PFSK-1 (cell line): ENCODE measurements at regions not wholly inside any gene's neighbourhood (a gene's known extent, or its start where the extent isn't known, plus 50 kb on each side); places are given as distances from the start of the nearest gene placed in this dataset.

Experiments
- FOXP2 ChIP-seq: optimal IDR thresholded peaks from 2 replicates; pipeline ENCODE3; 2011; ENCODE audit warnings: borderline replicate concordance, control low read depth, inconsistent platforms; ENCODE audit not compliant: insufficient read depth; ENCODE audit errors: extremely low read length, extremely low read depth
- POLR2AphosphoS5 ChIP-seq: IDR thresholded peaks from 2 replicates; pipeline ENCODE4 v1.6.1; 2012; ENCODE audit warnings: low read depth, mild to moderate bottlenecking, control low read depth, low read length, moderate library complexity
- SIN3A ChIP-seq: IDR thresholded peaks from 2 replicates; pipeline ENCODE4 v1.6.1; 2012; ENCODE audit warnings: mild to moderate bottlenecking, low read length, moderate library complexity, borderline replicate concordance; ENCODE audit not compliant: insufficient read depth
- TAF1 ChIP-seq: IDR thresholded peaks from 2 replicates; pipeline ENCODE4 v1.6.1; 2012; ENCODE audit warnings: low read length, control low read depth, borderline replicate concordance; ENCODE audit not compliant: insufficient read depth
- TF ChIP-seq, protein P1 (sequence below), 2 experiments: IDR thresholded peaks; 2 replicates each; pipeline versions ENCODE4 v1.6.1 to v1.8.0; 2011 to 2012; ENCODE audit warnings: low read depth in 2 of 2, low read length in 2 of 2, control low read depth in 1 of 2, inconsistent platforms in 1 of 2, mild to moderate bottlenecking in 1 of 2, moderate library complexity in 1 of 2; ENCODE audit not compliant: insufficient read depth in 1 of 2

GRCh38 chr7:51593628-51594027 is 277.0 kb upstream of the COBL start:
- TF ChIP-seq, protein P1, sequence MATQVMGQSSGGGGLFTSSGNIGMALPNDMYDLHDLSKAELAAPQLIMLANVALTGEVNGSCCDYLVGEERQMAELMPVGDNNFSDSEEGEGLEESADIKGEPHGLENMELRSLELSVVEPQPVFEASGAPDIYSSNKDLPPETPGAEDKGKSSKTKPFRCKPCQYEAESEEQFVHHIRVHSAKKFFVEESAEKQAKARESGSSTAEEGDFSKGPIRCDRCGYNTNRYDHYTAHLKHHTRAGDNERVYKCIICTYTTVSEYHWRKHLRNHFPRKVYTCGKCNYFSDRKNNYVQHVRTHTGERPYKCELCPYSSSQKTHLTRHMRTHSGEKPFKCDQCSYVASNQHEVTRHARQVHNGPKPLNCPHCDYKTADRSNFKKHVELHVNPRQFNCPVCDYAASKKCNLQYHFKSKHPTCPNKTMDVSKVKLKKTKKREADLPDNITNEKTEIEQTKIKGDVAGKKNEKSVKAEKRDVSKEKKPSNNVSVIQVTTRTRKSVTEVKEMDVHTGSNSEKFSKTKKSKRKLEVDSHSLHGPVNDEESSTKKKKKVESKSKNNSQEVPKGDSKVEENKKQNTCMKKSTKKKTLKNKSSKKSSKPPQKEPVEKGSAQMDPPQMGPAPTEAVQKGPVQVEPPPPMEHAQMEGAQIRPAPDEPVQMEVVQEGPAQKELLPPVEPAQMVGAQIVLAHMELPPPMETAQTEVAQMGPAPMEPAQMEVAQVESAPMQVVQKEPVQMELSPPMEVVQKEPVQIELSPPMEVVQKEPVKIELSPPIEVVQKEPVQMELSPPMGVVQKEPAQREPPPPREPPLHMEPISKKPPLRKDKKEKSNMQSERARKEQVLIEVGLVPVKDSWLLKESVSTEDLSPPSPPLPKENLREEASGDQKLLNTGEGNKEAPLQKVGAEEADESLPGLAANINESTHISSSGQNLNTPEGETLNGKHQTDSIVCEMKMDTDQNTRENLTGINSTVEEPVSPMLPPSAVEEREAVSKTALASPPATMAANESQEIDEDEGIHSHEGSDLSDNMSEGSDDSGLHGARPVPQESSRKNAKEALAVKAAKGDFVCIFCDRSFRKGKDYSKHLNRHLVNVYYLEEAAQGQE (IDR thresholded peaks at IDR 0.05; ENCODE audit: insufficient read depth in 1 of 2, low read depth in 2 of 2, low read length in 2 of 2) = no peak
- TF ChIP-seq TAF1 (no peak), SIN3A (no peak)

GRCh38 chr7:51592842-51593599 is 276.4 kb upstream of the COBL start:
- TF ChIP-seq, protein P1 (IDR thresholded peaks at IDR 0.05; ENCODE audit: insufficient read depth in 1 of 2, low read depth in 2 of 2, low read length in 2 of 2) = no peak
- no peak for TF ChIP-seq FOXP2
- no peak for TF ChIP-seq TAF1
- no peak for TF ChIP-seq SIN3A

DNA sequence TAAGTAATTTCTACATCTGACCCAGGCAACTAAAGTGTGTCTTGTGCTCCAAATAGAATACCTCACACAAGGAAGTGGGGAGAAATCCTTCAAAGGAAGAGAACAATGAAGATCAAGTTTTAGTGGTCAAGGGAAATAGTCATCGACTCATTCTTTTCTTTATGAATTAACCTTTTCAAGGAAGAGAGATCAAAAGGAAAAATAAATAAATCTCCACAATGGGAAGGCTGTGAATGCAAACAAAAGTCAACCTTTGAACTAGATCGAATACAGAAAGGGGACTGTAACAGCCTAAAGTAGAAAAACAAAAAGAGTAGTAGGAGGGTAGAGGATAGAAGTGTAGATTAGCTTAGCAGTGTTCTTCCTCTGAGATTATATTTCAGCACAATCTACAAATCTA is 274.6 kb upstream of the COBL start:
- TF ChIP-seq POLR2AphosphoS5 = no peak
- no peak for TF ChIP-seq TAF1
- TF ChIP-seq, protein P1 (IDR thresholded peaks at IDR 0.05; ENCODE audit: insufficient read depth in 1 of 2, low read depth in 2 of 2, low read length in 2 of 2) = no peak
- no peak for TF ChIP-seq SIN3A
- no peak for TF ChIP-seq FOXP2

- no peak for TF ChIP-seq SIN3A
- no peak for TF ChIP-seq POLR2AphosphoS5
- TF ChIP-seq, protein P1 (IDR thresholded peaks at IDR 0.05; ENCODE audit: insufficient read depth in 1 of 2, low read depth in 2 of 2, low read length in 2 of 2) = no peak
Observed at GRCh38 chr7:51590746-51591145, 274.1 kb upstream of the COBL start.

GRCh38 chr7:51589111-51589510 is 272.5 kb upstream of the COBL start:
- TF ChIP-seq, protein P1 (IDR thresholded peaks at IDR 0.05; ENCODE audit: insufficient read depth in 1 of 2, low read depth in 2 of 2, low read length in 2 of 2) = no peak
- no peak for TF ChIP-seq TAF1
- no peak for TF ChIP-seq POLR2AphosphoS5
- no peak for TF ChIP-seq FOXP2
- no peak for TF ChIP-seq SIN3A
